Effector memory CD8-positive, alpha-beta T cell (primary cell): ENCODE measurements at regions not wholly inside any gene's neighbourhood (a gene's known extent, or its start where the extent isn't known, plus 50 kb on each side); places are given as distances from the start of the nearest gene placed in this dataset.
"Not testable (repeated sequence)": the region's sequence is repeated elsewhere in the genome, so short reads cannot be mapped to it uniquely, and the experiment has no call there.

Source experiments
- ATAC-seq: fragments of 150-1000 bp; cut with Tn5 transposase; replicated peaks from 2 replicates; pipeline ENCODE4 v1.10.0; 2021; ENCODE audit warnings: mild to moderate bottlenecking, moderate library complexity
- DNase-seq, 3 experiments: peaks; one replicate each; pipeline ENCODE4 v3.0.0; 2021
- H3K27ac Mint-ChIP-seq, 2 donors: one replicate each; pipeline ENCODE4 v1.8.0; 2022; ENCODE audit warnings: mild to moderate bottlenecking in 2 of 2, mixed read lengths in 2 of 2, moderate library complexity in 2 of 2
- H3K27me3 Mint-ChIP-seq, 2 donors: one replicate each; pipeline ENCODE4 v1.8.0; 2022; ENCODE audit warnings: mixed read lengths in 2 of 2
- H3K36me3 Mint-ChIP-seq: one replicate; pipeline ENCODE4 v1.8.0; 2022; ENCODE audit warnings: mild to moderate bottlenecking, moderate library complexity, mixed read lengths; ENCODE audit not compliant: insufficient read depth
- H3K4me1 Mint-ChIP-seq, 2 donors: one replicate each; pipeline ENCODE4 v1.8.0; 2022; ENCODE audit warnings: low read depth in 2 of 2, mixed read lengths in 2 of 2
- H3K4me3 Mint-ChIP-seq, 2 donors: one replicate each; pipeline ENCODE4 v1.8.0; 2022; ENCODE audit warnings: mild to moderate bottlenecking in 2 of 2, mixed read lengths in 2 of 2, moderate library complexity in 2 of 2
- H3K9me3 Mint-ChIP-seq, 2 donors: one replicate each; pipeline ENCODE4 v1.8.0; 2022; ENCODE audit warnings: mixed read lengths in 2 of 2

GRCh38 chr1:79283451-79283850 lies 276.9 kb upstream of the ADGRL4 start:
- no peak for DNase-seq
- Mint-ChIP-seq H3K27me3 (no peaks in the 10 kb centered on the region), H3K4me3 (no peak overlapping the region)

DNA sequence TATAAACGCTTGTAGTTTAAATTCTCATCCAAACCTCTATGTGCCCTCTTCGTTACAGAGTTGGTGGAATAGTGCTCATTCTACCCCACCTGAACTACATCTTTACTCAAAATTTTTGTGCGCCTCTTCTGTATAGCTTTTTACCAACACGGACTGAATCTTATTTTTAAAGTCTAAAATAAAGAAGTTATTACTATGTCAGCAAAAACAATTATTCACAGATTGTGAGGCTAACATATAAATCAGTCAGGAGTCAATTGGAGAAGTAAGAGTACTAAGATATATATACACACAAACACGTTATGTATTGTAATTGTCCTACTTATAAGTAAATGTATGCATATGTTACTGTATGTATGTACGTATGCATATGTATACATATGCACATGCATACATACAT lies 274.9 kb upstream of the ADGRL4 start:
- Mint-ChIP-seq H3K27ac (no peak overlapping the region), H3K9me3 (peaks cover 4 to 6% of the 10 kb centered on the region in 2 donors), H3K27me3 (no peaks in the 10 kb centered on the region), H3K4me1 (no peaks in the 10 kb centered on the region), H3K4me3 (no peak overlapping the region), H3K36me3 (no peaks in the 10 kb centered on the region)
- no peak for ATAC-seq
- DNase-seq = no peak

More at GRCh38 chr1:79283451-79283850, 276.9 kb upstream of the ADGRL4 start:
- Mint-ChIP-seq H3K36me3 (no peaks in the 10 kb centered on the region), H3K27ac (no peak overlapping the region), H3K9me3 (peaks cover 4 to 5% of the 10 kb centered on the region in 2 donors), H3K4me1 (no peaks in the 10 kb centered on the region)
- ATAC-seq = no peak

GRCh38 chr1:79271759-79272158 lies 265.2 kb upstream of the ADGRL4 start:
- no peaks in the 10 kb centered on the region for H3K36me3 Mint-ChIP-seq
- DNase-seq = no peak

GRCh38 chr1:79264975-79265818 lies 258.7 kb upstream of the ADGRL4 start:
- Mint-ChIP-seq H3K9me3 (peaks cover 0 to 2% of the 10 kb centered on the region in 2 donors), H3K36me3 (no peaks in the 10 kb centered on the region), H3K4me1 (no peaks in the 10 kb centered on the region), H3K27ac (no peak overlapping the region), H3K27me3 (no peaks in the 10 kb centered on the region), H3K4me3 (no peak overlapping the region)
- ATAC-seq = no peak
- DNase-seq = no peak

More at GRCh38 chr1:79271759-79272158, 265.2 kb upstream of the ADGRL4 start:
- H3K4me3 Mint-ChIP-seq = no peak overlapping the region
- no peak overlapping the region for H3K27ac Mint-ChIP-seq
- peaks cover 0 to 2% of the 10 kb centered on the region in 2 donors for H3K9me3 Mint-ChIP-seq
- no peaks in the 10 kb centered on the region for H3K27me3 Mint-ChIP-seq
- H3K4me1 Mint-ChIP-seq = no peaks in the 10 kb centered on the region
- ATAC-seq = no peak

DNA sequence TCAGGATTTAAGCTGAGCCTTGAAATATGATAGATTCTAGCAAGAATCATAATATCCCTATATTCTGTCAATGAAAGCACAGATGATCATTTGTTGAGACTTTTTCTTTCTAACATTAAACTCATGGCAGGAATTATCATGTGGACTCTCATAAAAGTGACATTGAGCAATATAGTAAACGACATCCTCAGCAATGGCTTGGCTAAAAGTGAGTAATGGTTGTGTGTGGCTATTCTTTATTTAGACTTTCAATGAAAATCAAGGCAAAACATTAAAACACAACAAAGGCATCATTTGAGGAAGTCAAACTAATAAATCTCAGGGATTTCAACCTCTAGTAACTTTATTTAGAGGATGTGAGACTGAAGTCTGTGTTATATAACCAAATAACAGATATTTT lies 257.8 kb upstream of the ADGRL4 start:
- Mint-ChIP-seq H3K27me3 (no peaks in the 10 kb centered on the region), H3K4me3 (no peak overlapping the region), H3K9me3 (peaks cover 0 to 2% of the 10 kb centered on the region in 2 donors)

GRCh38 chr1:79262745-79263258 lies 256.3 kb upstream of the ADGRL4 start:
- DNase-seq (no peak), ATAC-seq (no peak)
- Mint-ChIP-seq H3K4me1 (no peaks in the 10 kb centered on the region), H3K27me3 (no peaks in the 10 kb centered on the region), H3K27ac (no peak overlapping the region), H3K4me3 (no peak overlapping the region), H3K36me3 (no peaks in the 10 kb centered on the region), H3K9me3 (peaks cover 0 to 2% of the 10 kb centered on the region in 2 donors)

More for the DNA sequence above, 257.8 kb upstream of the ADGRL4 start:
- ATAC-seq (no peak), DNase-seq (no peak)
- no peak overlapping the region for H3K27ac Mint-ChIP-seq
- no peaks in the 10 kb centered on the region for H3K36me3 Mint-ChIP-seq
- no peaks in the 10 kb centered on the region for H3K4me1 Mint-ChIP-seq

DNA sequence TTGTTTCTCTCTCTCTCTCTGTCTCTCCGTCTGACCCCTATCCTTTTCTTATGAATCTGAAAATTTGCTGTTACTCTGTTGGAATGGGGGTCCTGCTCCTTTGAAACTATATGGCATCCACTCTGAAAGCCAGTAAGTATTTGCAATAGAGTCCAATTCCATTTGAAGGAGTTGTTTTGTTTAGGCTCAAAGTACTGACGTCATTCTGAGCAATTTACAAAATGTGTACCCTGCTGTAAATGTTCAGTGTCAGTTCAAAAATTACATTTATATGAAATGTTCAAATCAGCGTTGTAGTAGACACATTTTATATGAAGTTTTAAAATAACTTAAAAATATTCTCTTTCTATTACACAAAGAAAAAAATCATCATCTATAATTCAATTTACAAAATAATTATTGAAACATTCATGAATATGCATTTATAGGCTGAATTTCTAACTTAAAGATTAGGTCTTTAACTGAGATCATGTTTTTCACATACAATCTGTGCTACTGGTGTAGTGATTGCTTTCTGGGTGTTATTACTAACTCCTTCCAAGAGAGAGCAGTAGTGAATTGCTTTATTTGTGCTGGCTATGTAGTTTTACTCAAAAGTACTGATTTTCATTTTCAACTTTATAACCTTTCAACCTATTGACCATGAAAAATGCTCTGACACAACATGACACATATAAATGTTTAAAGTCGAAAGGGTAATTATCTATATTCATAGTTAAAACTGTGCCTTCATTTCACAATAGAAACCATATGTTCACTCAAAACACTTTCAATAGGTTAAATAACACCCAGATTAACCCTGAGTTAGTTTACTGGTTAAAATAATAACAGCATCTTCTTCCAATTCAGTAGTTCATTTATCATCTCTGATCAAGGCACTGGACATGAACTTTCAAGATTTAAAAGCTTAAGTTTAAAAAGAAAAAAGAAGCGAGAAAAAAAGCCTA lies 253.1 kb upstream of the ADGRL4 start:
- Mint-ChIP-seq H3K9me3 (peaks cover 0 to 2% of the 10 kb centered on the region in 2 donors), H3K4me1 (no peaks in the 10 kb centered on the region), H3K36me3 (no peaks in the 10 kb centered on the region), H3K27me3 (no peaks in the 10 kb centered on the region), H3K27ac (no peak overlapping the region), H3K4me3 (no peak overlapping the region)
- no peak for ATAC-seq
- no peak for DNase-seq

- no peak for ATAC-seq
- Mint-ChIP-seq H3K36me3 (no peaks in the 10 kb centered on the region), H3K4me1 (no peaks in the 10 kb centered on the region), H3K9me3 (no peaks in the 10 kb centered on the region), H3K27ac (no peak overlapping the region), H3K27me3 (no peaks in the 10 kb centered on the region), H3K4me3 (no peak overlapping the region)
- DNase-seq = no peak
Observed at GRCh38 chr1:79255421-79255820, 248.9 kb upstream of the ADGRL4 start.

DNA sequence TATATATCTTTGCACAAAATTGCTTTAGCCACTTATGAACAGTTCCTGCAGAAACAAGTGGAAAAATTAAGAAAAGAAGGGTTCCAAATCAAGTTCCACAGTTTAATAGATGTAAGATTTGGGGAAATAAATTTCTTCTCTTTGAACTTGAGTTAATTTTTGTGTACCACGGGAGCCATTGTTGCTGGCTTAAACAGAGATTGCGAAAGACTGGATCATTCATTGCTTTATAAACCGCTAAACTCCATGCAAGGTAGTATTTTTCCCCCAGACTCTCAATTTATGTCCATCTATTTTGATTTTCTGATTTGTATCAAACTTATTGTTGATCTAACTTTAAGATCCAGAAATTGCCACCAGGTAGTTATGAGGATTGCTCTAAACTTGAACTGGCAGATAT lies 246.1 kb upstream of the ADGRL4 start:
- DNase-seq (no peak), ATAC-seq (no peak)
- H3K9me3 Mint-ChIP-seq = peaks cover 0 to 2% of the 10 kb centered on the region in 2 donors
- H3K27ac Mint-ChIP-seq = no peak overlapping the region
- H3K4me3 Mint-ChIP-seq = no peak overlapping the region
- no peaks in the 10 kb centered on the region for H3K27me3 Mint-ChIP-seq
- H3K36me3 Mint-ChIP-seq = no peaks in the 10 kb centered on the region
- no peaks in the 10 kb centered on the region for H3K4me1 Mint-ChIP-seq

- Mint-ChIP-seq H3K9me3 (peaks cover 11 to 24% of the 10 kb centered on the region in 2 donors), H3K36me3 (no peaks in the 10 kb centered on the region), H3K4me3 (no peak overlapping the region), H3K27ac (no peak overlapping the region), H3K27me3 (no peaks in the 10 kb centered on the region), H3K4me1 (no peaks in the 10 kb centered on the region)
- DNase-seq = no peak
- no peak for ATAC-seq
Observed at GRCh38 chr1:79239840-79240239, 233.3 kb upstream of the ADGRL4 start.

DNA sequence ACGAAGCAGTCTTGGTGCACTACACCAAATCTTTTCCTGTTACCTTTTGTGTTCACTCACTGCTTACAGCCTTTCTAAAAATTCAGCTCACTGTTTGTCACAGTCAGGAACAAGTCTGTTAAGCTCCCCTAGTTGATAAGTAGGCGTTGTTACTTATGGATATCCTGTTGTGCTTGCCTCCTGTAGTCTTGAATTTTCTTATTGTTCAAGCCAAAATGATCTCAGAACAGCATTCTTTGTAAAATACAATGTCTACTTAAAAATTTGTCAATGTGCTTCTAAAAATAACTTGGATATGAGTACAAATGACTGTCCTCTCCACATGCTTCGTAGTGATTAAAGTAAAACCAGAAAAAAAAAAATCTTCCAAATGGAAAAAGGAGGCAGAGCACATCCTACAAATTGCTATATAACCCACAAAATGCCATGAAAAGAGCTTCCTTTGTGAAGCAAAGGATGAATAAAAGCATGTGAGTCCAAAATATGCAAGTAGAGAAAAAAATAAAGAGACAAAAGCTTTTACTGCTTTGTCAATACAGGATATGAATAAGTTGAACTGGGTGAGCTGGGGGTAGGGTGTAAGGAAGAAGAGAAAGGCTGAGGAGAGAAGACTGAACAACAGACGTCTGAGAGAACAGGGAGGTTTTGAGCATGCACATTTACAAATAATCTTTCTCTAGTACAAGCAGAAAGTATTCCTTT lies 228.9 kb upstream of the ADGRL4 start:
- Mint-ChIP-seq H3K27me3 (no peaks in the 10 kb centered on the region), H3K4me3 (no peak overlapping the region), H3K27ac (no peak overlapping the region), H3K4me1 (no peaks in the 10 kb centered on the region), H3K36me3 (no peaks in the 10 kb centered on the region), H3K9me3 (peaks cover 7 to 23% of the 10 kb centered on the region in 2 donors)
- DNase-seq (no peak), ATAC-seq (no peak)

DNA sequence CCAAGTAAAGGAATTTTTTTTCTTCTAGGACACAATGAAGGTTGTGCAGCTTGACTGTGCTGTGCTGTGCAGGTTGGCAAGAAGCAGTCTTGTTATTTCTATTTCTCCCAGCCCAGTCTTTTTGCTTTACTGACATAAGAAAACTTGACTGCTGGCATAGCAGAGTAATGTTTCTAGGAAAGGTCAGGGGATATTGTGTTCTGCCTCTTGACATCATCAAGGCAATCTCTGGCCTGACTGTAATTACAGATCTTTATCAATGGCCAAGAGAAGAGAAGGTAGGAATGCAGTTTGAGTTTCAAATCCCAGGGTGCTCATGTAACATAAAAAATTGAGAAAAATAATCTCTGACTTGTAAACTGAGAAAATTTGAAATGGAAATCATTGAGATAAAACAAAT lies 226.3 kb upstream of the ADGRL4 start:
- Mint-ChIP-seq H3K36me3 (no peaks in the 10 kb centered on the region), H3K9me3 (peaks cover 3 to 10% of the 10 kb centered on the region in 2 donors), H3K4me3 (no peak overlapping the region), H3K27ac (no peak overlapping the region), H3K4me1 (no peaks in the 10 kb centered on the region), H3K27me3 (no peaks in the 10 kb centered on the region)
- ATAC-seq = no peak
- no peak for DNase-seq

DNA sequence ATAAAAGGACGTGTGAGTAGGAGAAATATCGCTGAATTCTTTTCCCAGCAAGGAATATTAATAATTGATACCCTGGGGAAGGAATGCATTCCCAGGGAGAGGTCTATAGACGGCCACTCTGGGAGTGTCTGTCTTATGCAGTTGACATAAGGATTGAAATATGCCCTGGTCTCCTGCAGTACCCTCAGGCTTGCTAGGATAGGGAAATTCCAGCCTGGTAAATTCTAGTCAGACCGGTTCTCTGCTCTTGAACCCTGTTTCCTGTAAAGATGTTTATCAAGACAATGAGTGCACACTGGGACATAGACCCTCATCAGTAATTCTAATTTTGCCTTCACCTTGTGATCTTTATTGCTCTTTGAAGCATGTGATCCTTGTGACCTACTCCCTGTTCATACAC lies 224.2 kb upstream of the ADGRL4 start:
- not testable (repeated sequence) for H3K27ac Mint-ChIP-seq

More for the DNA sequence above, 224.2 kb upstream of the ADGRL4 start:
- not testable (repeated sequence) for H3K4me3 Mint-ChIP-seq, H3K4me1 Mint-ChIP-seq, H3K36me3 Mint-ChIP-seq, H3K27me3 Mint-ChIP-seq, H3K9me3 Mint-ChIP-seq, DNase-seq, ATAC-seq
